ENCODE measurements at regions not wholly inside any gene's neighbourhood (a gene's known extent, or its start where the extent isn't known, plus 50 kb on each side); places are given as distances from the start of the nearest gene placed in this dataset.

- TF ChIP-seq EZH2 (IDR thresholded peaks at IDR 0.05; ENCODE audit: low read depth, unreplicated experiment) (no peak), JUNB (IDR thresholded peaks at IDR 0.05; ENCODE audit: unreplicated experiment) (no peak), POLR2AphosphoS5 (IDR thresholded peaks at IDR 0.05; ENCODE audit: low read depth) (no peak), EZH2phosphoT487 (IDR thresholded peaks at IDR 0.05; ENCODE audit: unreplicated experiment) (no peak), ZNF462 (CRISPR knock-in tag; IDR thresholded peaks at IDR 0.05) (no peak), NANOG (IDR thresholded peaks at IDR 0.05; ENCODE audit: borderline replicate concordance) (no peak), CREB1 (CRISPR knock-in tag; IDR thresholded peaks at IDR 0.05; ENCODE audit: low read depth) (no peak), ZNF114 (CRISPR knock-in tag; IDR thresholded peaks at IDR 0.05) (no peak), STAT1 (IDR thresholded peaks at IDR 0.05; ENCODE audit: unreplicated experiment) (no peak), ZNF331 (CRISPR knock-in tag; IDR thresholded peaks at IDR 0.05; ENCODE audit: low read depth) (no peak)
- TF ChIP-seq, protein P1, sequence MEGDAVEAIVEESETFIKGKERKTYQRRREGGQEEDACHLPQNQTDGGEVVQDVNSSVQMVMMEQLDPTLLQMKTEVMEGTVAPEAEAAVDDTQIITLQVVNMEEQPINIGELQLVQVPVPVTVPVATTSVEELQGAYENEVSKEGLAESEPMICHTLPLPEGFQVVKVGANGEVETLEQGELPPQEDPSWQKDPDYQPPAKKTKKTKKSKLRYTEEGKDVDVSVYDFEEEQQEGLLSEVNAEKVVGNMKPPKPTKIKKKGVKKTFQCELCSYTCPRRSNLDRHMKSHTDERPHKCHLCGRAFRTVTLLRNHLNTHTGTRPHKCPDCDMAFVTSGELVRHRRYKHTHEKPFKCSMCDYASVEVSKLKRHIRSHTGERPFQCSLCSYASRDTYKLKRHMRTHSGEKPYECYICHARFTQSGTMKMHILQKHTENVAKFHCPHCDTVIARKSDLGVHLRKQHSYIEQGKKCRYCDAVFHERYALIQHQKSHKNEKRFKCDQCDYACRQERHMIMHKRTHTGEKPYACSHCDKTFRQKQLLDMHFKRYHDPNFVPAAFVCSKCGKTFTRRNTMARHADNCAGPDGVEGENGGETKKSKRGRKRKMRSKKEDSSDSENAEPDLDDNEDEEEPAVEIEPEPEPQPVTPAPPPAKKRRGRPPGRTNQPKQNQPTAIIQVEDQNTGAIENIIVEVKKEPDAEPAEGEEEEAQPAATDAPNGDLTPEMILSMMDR (conservative IDR thresholded peaks at IDR 0.05; ENCODE audit: low read depth in 2 of 2), result no peak
- TF ChIP-seq, protein P2, sequence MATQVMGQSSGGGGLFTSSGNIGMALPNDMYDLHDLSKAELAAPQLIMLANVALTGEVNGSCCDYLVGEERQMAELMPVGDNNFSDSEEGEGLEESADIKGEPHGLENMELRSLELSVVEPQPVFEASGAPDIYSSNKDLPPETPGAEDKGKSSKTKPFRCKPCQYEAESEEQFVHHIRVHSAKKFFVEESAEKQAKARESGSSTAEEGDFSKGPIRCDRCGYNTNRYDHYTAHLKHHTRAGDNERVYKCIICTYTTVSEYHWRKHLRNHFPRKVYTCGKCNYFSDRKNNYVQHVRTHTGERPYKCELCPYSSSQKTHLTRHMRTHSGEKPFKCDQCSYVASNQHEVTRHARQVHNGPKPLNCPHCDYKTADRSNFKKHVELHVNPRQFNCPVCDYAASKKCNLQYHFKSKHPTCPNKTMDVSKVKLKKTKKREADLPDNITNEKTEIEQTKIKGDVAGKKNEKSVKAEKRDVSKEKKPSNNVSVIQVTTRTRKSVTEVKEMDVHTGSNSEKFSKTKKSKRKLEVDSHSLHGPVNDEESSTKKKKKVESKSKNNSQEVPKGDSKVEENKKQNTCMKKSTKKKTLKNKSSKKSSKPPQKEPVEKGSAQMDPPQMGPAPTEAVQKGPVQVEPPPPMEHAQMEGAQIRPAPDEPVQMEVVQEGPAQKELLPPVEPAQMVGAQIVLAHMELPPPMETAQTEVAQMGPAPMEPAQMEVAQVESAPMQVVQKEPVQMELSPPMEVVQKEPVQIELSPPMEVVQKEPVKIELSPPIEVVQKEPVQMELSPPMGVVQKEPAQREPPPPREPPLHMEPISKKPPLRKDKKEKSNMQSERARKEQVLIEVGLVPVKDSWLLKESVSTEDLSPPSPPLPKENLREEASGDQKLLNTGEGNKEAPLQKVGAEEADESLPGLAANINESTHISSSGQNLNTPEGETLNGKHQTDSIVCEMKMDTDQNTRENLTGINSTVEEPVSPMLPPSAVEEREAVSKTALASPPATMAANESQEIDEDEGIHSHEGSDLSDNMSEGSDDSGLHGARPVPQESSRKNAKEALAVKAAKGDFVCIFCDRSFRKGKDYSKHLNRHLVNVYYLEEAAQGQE (IDR thresholded peaks at IDR 0.05; ENCODE audit: unreplicated experiment), result no peak
- TF ChIP-seq, protein P3, sequence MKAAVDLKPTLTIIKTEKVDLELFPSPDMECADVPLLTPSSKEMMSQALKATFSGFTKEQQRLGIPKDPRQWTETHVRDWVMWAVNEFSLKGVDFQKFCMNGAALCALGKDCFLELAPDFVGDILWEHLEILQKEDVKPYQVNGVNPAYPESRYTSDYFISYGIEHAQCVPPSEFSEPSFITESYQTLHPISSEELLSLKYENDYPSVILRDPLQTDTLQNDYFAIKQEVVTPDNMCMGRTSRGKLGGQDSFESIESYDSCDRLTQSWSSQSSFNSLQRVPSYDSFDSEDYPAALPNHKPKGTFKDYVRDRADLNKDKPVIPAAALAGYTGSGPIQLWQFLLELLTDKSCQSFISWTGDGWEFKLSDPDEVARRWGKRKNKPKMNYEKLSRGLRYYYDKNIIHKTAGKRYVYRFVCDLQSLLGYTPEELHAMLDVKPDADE (IDR thresholded peaks at IDR 0.05), result no peak
Observed at GRCh38 chr16:47865337-47865855, 290.4 kb downstream of the ABCC12 start.
